CD4-positive, alpha-beta T cell (primary cell): ENCODE measurements at regions not wholly inside any gene's neighbourhood (a gene's known extent, or its start where the extent isn't known, plus 50 kb on each side); places are given as distances from the start of the nearest gene placed in this dataset.

ENCODE experiments used
- ATAC-seq: fragments of 200-7000 bp; cut with Tn5 transposase; one replicate; pipeline ENCODE4 v1.10.0; 2022; ENCODE audit warnings: mild to moderate bottlenecking; ENCODE audit not compliant: poor library complexity
- CTCF ChIA-PET: fragments of 350-600 bp; sonication (Branson Sonifier 250); formaldehyde crosslinking; loops from one replicate; lab custom pipeline; 2021; ENCODE audit warnings: antibody characterized with exemption, inconsistent platforms; lab: Charles Lee
- POLR2A ChIA-PET: fragments of 350-600 bp; sonication (Branson Sonifier 250); formaldehyde crosslinking; loops from one replicate; lab custom pipeline; 2021; ENCODE audit warnings: antibody characterized with exemption, inconsistent platforms; lab: Charles Lee
- DNase-seq, 14 experiments: peaks; one replicate each; pipeline ENCODE4 v3.0.0-alpha.2; 2013 to 2020; ENCODE audit warnings: mixed read lengths in 2 of 14
- H3K27ac ChIP-seq, 2 donors: one replicate each; pipeline versions ENCODE4 v1.5.1 to v1.7.0; 2013; ENCODE audit warnings: low read length in 2 of 2, low read depth in 1 of 2, mild to moderate bottlenecking in 1 of 2
- H3K27me3 ChIP-seq, 2 experiments: 1 replicate in 1 of 2; 2 replicates in 1 of 2; pipeline versions ENCODE4 v1.6.1 to v1.7.0; 2013; ENCODE audit warnings: low read length in 2 of 2, control low read depth in 1 of 2, mild to moderate bottlenecking in 1 of 2, moderate library complexity in 1 of 2; ENCODE audit not compliant: insufficient read depth in 2 of 2, control insufficient read depth in 1 of 2
- H3K36me3 ChIP-seq: one replicate; pipeline ENCODE4 v1.6.1; 2013; ENCODE audit warnings: low read length, control low read depth; ENCODE audit not compliant: insufficient read depth
- H3K4me1 ChIP-seq: one replicate; pipeline ENCODE4 v1.6.1; 2013; ENCODE audit warnings: low read length, control low read depth; ENCODE audit not compliant: insufficient read depth
- H3K4me3 ChIP-seq: one replicate; pipeline ENCODE4 v1.5.1; 2013; ENCODE audit warnings: mild to moderate bottlenecking, low read length, moderate library complexity
- H3K9me3 ChIP-seq, 2 experiments: 1 replicate in 1 of 2; 2 replicates in 1 of 2; pipeline versions ENCODE4 v1.6.1 to v1.7.0; 2013; ENCODE audit warnings: low read length in 2 of 2, mild to moderate bottlenecking in 2 of 2, control low read depth in 1 of 2, moderate library complexity in 1 of 2; ENCODE audit not compliant: control insufficient read depth in 1 of 2, insufficient read depth in 1 of 2
- H3K27ac Mint-ChIP-seq: one replicate; pipeline ENCODE4 v1.8.0; 2020; ENCODE audit warnings: mixed read lengths
- H3K27me3 Mint-ChIP-seq: one replicate; pipeline ENCODE4 v1.8.0; 2021; ENCODE audit warnings: mixed read lengths
- H3K36me3 Mint-ChIP-seq: one replicate; pipeline ENCODE4 v1.8.0; 2021; ENCODE audit warnings: low read depth, mixed read lengths
- H3K4me1 Mint-ChIP-seq: one replicate; pipeline ENCODE4 v1.8.0; 2021; ENCODE audit warnings: low read depth, mixed read lengths
- H3K4me3 Mint-ChIP-seq: one replicate; pipeline ENCODE4 v1.8.0; 2020; ENCODE audit warnings: mild to moderate bottlenecking, mixed read lengths
- H3K9me3 Mint-ChIP-seq: one replicate; pipeline ENCODE4 v1.8.0; 2020; ENCODE audit warnings: mixed read lengths
- intact Hi-C, 2 experiments: fragments of 100-400 bp; cut with DNase I in 1 of 2; cut with micrococcal nuclease in 1 of 2; formaldehyde crosslinking; loops; one replicate each; pipeline versions ENCODE4 v1.15.1 to v1.9.0; 2023 to 2025; cut with DNase I, micrococcal nuclease
- TF ChIP-seq, protein P1 (sequence below): fragments of 200-600 bp; IDR thresholded peaks from one replicate; pipeline ENCODE4 v1.8.0; 2022; ENCODE audit warnings: antibody characterized with exemption, mild to moderate bottlenecking

DNA sequence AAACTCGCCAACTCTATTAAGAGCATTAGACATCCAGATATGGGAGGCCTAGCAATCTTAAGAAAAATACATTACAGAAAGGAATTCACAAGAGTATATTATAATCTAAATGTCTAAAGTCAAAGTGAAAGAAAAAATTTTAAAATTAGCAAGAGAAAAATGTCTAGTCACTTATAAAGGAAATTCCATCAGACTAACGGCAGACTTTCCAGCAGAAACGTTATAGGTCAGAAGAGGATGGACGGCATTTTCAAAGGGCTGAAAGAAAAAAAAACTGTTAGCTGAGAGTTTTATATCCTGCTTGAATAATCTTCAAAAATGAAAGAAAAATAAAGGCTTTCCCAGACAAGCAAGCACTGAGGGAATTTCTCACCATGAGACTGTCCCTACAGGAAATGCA is 269.0 kb downstream of the HDGFL1 start:
- no peaks in the 10 kb centered on the region for H3K4me1 ChIP-seq
- DNase-seq (no peak), ATAC-seq (no peak)
- TF ChIP-seq, protein P1, sequence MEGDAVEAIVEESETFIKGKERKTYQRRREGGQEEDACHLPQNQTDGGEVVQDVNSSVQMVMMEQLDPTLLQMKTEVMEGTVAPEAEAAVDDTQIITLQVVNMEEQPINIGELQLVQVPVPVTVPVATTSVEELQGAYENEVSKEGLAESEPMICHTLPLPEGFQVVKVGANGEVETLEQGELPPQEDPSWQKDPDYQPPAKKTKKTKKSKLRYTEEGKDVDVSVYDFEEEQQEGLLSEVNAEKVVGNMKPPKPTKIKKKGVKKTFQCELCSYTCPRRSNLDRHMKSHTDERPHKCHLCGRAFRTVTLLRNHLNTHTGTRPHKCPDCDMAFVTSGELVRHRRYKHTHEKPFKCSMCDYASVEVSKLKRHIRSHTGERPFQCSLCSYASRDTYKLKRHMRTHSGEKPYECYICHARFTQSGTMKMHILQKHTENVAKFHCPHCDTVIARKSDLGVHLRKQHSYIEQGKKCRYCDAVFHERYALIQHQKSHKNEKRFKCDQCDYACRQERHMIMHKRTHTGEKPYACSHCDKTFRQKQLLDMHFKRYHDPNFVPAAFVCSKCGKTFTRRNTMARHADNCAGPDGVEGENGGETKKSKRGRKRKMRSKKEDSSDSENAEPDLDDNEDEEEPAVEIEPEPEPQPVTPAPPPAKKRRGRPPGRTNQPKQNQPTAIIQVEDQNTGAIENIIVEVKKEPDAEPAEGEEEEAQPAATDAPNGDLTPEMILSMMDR = no peak
- no peak overlapping the region for H3K27ac Mint-ChIP-seq
- ChIA-PET POLR2A (no interaction called here), CTCF (no interaction called here)
- peaks cover 0 to 3% of the 10 kb centered on the region in 2 experiments for H3K9me3 ChIP-seq
- no peaks in the 10 kb centered on the region for H3K4me1 Mint-ChIP-seq
- H3K27me3 ChIP-seq = no peaks in the 10 kb centered on the region
- no peaks in the 10 kb centered on the region for H3K36me3 Mint-ChIP-seq
- no peak overlapping the region for H3K27ac ChIP-seq
- no peaks in the 10 kb centered on the region for H3K36me3 ChIP-seq
- intact Hi-C loops = no loop called here
- H3K4me3 Mint-ChIP-seq = no peak overlapping the region
- H3K27me3 Mint-ChIP-seq = no peaks in the 10 kb centered on the region
- peaks cover 8% of the 10 kb centered on the region for H3K9me3 Mint-ChIP-seq
- H3K4me3 ChIP-seq = no peak overlapping the region

DNA sequence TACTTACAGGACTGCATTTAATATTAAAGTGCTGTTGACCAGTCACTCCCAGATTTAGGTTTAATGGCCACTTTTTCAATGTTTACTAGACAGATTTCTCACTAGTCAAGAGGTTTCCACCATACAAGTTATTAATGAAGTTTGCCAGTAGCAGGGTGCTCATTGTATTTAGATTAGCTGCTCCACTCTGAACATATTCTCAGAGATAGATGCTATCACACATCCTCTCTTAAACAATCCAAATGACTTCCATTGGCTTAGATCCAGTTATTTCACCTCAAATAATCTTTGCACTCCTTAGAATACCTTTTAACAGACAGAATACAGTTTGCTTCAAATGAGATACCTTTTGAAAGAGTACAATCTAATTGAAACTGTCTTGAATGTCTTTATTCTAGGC is 276.1 kb downstream of the HDGFL1 start:
- TF ChIP-seq, protein P1 = no peak
- DNase-seq = no peak
- H3K27me3 Mint-ChIP-seq = no peaks in the 10 kb centered on the region

DNA sequence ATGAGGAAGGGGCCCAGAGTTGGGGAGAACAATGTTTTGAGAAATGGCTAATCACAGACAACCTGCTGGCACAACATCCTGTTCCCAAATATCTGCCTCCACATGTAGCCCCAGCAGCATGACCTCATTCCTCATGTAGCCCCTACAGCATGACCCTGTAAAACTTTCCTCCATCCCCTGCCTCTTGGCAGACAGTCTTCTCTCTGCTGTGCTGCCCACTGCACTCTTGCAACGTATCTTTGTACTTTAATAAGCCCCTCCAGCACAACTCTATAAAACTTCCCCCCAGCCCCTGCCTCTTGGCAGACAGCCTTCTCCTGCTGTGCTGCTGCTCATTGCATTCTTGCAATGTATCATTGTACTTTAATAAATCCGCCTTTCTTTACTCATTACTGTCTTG is 278.8 kb downstream of the HDGFL1 start:
- no peak overlapping the region for H3K4me3 ChIP-seq
- no peaks in the 10 kb centered on the region for H3K36me3 ChIP-seq
- Mint-ChIP-seq H3K4me1 (no peaks in the 10 kb centered on the region), H3K27me3 (no peaks in the 10 kb centered on the region), H3K4me3 (no peak overlapping the region), H3K36me3 (no peaks in the 10 kb centered on the region), H3K27ac (no peak overlapping the region), H3K9me3 (no peaks in the 10 kb centered on the region)
- no peaks in the 10 kb centered on the region for H3K27me3 ChIP-seq
- ChIA-PET POLR2A (no interaction called here), CTCF (no interaction called here)
- no peak overlapping the region for H3K27ac ChIP-seq
- ATAC-seq (no peak), DNase-seq (no peak)
- no peaks in the 10 kb centered on the region for H3K4me1 ChIP-seq
- intact Hi-C loops = no loop called here
- peaks cover 0 to 6% of the 10 kb centered on the region in 2 experiments for H3K9me3 ChIP-seq
- TF ChIP-seq, protein P1 = no peak

More for the DNA sequence above, 276.1 kb downstream of the HDGFL1 start:
- intact Hi-C loops = no loop called here
- H3K4me3 Mint-ChIP-seq = no peak overlapping the region
- H3K4me3 ChIP-seq = no peak overlapping the region
- no peak overlapping the region for H3K27ac ChIP-seq
- no peaks in the 10 kb centered on the region for H3K36me3 Mint-ChIP-seq
- no peaks in the 10 kb centered on the region for H3K4me1 Mint-ChIP-seq
- H3K27me3 ChIP-seq = no peaks in the 10 kb centered on the region
- peaks cover 0 to 6% of the 10 kb centered on the region in 2 experiments for H3K9me3 ChIP-seq
- H3K36me3 ChIP-seq = no peaks in the 10 kb centered on the region
- no peaks in the 10 kb centered on the region for H3K4me1 ChIP-seq
- CTCF ChIA-PET = no interaction called here
- H3K27ac Mint-ChIP-seq = no peak overlapping the region
- POLR2A ChIA-PET = no interaction called here
- peaks cover 2% of the 10 kb centered on the region for H3K9me3 Mint-ChIP-seq
- no peak for ATAC-seq
